Stomach (tissue), 8 donors: ENCODE measurements at regions not wholly inside any gene's neighbourhood (a gene's known extent, or its start where the extent isn't known, plus 50 kb on each side); places are given as distances from the start of the nearest gene placed in this dataset.
A peak's percentile ranks its signal among the peaks of the same experiment; 100 is the strongest.

Experiments
- DNase-seq, 2 donors: peaks; one replicate each; pipeline versions ENCODE4 v3.0.0 to v3.0.0-alpha.2; 2013 to 2019
- H3K27ac ChIP-seq, 5 donors: fragments of 200-600 bp in 4 of 5; sonication (generic) in 4 of 5; one replicate each; pipeline ENCODE4 v1.5.1; 2013 to 2019; ENCODE audit warnings: mild to moderate bottlenecking in 1 of 5, moderate library complexity in 1 of 5
- H3K27me3 ChIP-seq, 3 donors: fragments of 200-600 bp; sonication (generic); one replicate each; pipeline ENCODE4 v1.5.1; 2017 to 2019; ENCODE audit warnings: mixed run types in 1 of 3
- H3K36me3 ChIP-seq, 4 donors: fragments of 200-600 bp; sonication (generic); 1 replicate in 3 of 4; 2 replicates in 1 of 4; pipeline ENCODE4 v1.5.1; 2016 to 2019
- H3K4me1 ChIP-seq, 4 donors: fragments of 200-600 bp; sonication (generic); one replicate each; pipeline ENCODE4 v1.5.1; 2016 to 2019
- H3K4me3 ChIP-seq, 4 donors: fragments of 200-600 bp; sonication (generic) in 3 of 4; one replicate each; pipeline ENCODE4 v1.5.1; 2016 to 2019; ENCODE audit warnings: mild to moderate bottlenecking in 1 of 4
- H3K9me3 ChIP-seq, 4 donors: fragments of 200-600 bp; sonication (generic); one replicate each; pipeline ENCODE4 v1.5.1; 2016 to 2019
- EP300 ChIP-seq: sonication (generic); formaldehyde crosslinking; IDR thresholded peaks from one replicate; pipeline ENCODE4 v1.6.1; 2017; ENCODE audit warnings: antibody characterized with exemption
- POLR2A ChIP-seq, 4 donors: fragments of 450-650 bp; IDR thresholded peaks; one replicate each; pipeline ENCODE4 v1.6.1; 2016; ENCODE audit warnings: antibody characterized with exemption in 4 of 4, control low read depth in 2 of 4, mild to moderate bottlenecking in 1 of 4, moderate library complexity in 1 of 4
- POLR2AphosphoS5 ChIP-seq, 3 donors: sonication (generic); formaldehyde crosslinking; IDR thresholded peaks; one replicate each; pipeline ENCODE4 v1.6.1; 2016; ENCODE audit warnings: antibody characterized with exemption in 3 of 3
- WGBS, 5 donors: extraction: QIAGEN DNeasy Blood & Tissue Kit in 3 of 5; methylation state at CpG; one replicate each; pipeline versions ENCODE4 v1.1.5 to v1.1.7; 2013 to 2018; 5-methylcytosine and 5-hydroxymethylcytosine counted together
- intact Hi-C: fragments of 100-400 bp; cut with DNase I; formaldehyde crosslinking; loops from one replicate; pipeline ENCODE4 v1.15.1; 2023; ENCODE audit warnings: low total_unique reads
- TF ChIP-seq, protein P1 (sequence below), 7 experiments: fragments of 450-650 bp in 4 of 7; fragments of 200-600 bp in 3 of 7; sonication (generic) in 3 of 7; IDR thresholded peaks; one replicate each; pipeline ENCODE4 v1.5.1; 2016 to 2019; ENCODE audit warnings: antibody characterized with exemption in 7 of 7, control low read depth in 2 of 7, mild to moderate bottlenecking in 1 of 7
- donor health status: healthy with polysubstance abuse.
- donor health status: Bipolar disorder and iron deficiency.
- donor health status: healthy.

DNA sequence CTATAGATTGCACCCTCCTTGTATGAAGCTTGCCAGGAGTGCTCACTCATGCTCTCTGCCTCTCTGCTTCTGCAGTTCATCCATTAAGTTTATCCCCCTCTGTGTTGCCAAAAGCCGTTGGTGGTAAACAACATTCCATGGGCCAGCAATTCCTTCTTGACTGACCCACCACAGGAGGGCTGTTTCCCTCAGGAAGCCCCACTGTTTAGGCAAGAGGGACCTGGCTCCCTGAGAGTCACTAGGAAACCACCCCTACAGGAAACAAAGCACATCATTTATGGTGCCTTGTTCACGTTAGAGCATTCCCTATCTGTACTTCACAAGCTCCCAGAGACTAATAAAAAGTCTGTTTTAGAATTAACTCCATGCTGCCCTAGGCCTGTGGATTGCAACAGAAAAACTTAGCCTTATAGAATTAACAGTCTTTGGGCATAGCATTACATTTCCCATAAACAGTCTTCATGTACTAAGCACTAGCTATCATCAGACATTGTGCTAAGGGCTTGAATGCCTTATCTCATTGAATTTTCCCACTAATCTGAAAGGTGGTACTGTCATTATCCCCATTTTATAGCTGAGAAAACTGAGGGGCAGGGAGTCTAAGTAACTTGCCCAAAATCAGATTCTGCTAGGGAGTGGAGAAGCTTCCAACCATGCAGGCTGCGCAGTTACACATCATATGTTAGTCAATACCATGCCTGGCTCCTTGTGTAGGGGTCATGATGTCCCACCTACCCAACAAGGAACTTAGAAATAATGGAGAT is 149.9 kb downstream of the SHQ1 start:
- no peak overlapping the region for H3K27ac ChIP-seq
- intact Hi-C loops = no loop called here
- DNase-seq = peak in 1 of 2 donors; percentile 30
- no peak overlapping the region for H3K4me3 ChIP-seq
- no peaks in the 10 kb centered on the region for H3K9me3 ChIP-seq
- WGBS, 5 donors = 37 to 46% (median 45%) methylated on average over 3 of the region's 3 CpGs
- H3K36me3 ChIP-seq = no peaks in the 10 kb centered on the region
- TF ChIP-seq, protein P1, sequence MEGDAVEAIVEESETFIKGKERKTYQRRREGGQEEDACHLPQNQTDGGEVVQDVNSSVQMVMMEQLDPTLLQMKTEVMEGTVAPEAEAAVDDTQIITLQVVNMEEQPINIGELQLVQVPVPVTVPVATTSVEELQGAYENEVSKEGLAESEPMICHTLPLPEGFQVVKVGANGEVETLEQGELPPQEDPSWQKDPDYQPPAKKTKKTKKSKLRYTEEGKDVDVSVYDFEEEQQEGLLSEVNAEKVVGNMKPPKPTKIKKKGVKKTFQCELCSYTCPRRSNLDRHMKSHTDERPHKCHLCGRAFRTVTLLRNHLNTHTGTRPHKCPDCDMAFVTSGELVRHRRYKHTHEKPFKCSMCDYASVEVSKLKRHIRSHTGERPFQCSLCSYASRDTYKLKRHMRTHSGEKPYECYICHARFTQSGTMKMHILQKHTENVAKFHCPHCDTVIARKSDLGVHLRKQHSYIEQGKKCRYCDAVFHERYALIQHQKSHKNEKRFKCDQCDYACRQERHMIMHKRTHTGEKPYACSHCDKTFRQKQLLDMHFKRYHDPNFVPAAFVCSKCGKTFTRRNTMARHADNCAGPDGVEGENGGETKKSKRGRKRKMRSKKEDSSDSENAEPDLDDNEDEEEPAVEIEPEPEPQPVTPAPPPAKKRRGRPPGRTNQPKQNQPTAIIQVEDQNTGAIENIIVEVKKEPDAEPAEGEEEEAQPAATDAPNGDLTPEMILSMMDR (IDR thresholded peaks at IDR 0.05) = no peak
- TF ChIP-seq POLR2A (IDR thresholded peaks at IDR 0.05) = no peak
- TF ChIP-seq POLR2AphosphoS5 (IDR thresholded peaks at IDR 0.05) = no peak
- TF ChIP-seq EP300 = no peak
- peaks cover 0 to 3% (median 0%) of the 10 kb centered on the region in 3 donors for H3K27me3 ChIP-seq
- H3K4me1 ChIP-seq = no peaks in the 10 kb centered on the region

DNA sequence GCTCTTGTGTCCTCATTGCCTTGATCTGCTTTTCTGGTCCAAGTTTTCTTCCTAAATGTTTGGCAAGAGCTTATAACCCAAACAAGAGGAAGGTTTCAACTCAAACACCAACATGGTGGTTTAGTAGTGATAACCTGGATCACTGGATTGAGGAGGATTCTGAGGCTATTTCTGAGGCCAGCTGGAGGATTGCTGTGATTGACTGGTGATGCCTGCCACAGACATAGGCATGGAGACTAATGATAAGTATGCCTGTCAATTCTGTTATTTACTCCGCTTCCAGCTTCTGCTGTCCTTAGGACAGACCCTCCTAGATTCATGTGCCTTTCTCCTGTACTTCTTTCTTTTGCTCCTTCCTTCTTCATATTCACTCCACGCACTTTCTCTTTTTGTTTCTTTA is 150.5 kb downstream of the SHQ1 start:
- H3K9me3 ChIP-seq = no peaks in the 10 kb centered on the region

DNA sequence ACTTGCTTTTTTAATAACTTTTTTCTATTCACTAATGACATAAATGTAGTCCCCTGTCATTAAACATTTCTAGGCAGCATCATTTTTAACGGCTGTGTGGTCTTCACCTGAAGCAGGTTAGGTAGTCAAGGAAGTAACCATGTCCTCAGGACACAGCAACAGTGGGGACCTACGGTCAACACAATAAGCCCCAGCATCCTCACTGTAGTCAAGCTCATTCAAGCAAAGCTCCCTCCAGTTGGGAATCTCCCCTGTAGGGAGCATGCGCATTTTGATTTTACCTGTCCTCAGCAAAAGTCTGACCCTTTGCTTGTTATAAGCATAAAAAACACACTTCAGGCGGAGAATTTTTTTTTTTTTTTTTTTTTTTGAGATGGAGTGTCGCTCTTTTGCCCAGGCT is 151.4 kb downstream of the SHQ1 start:
- WGBS, 5 donors = 86 to 91% (median 90%) methylated on average over 5 of the region's 5 CpGs
- intact Hi-C loops = no loop called here
- H3K27ac ChIP-seq = no peak overlapping the region

More for the DNA sequence above, 150.5 kb downstream of the SHQ1 start:
- H3K4me3 ChIP-seq = no peak overlapping the region
- H3K4me1 ChIP-seq = no peaks in the 10 kb centered on the region
- intact Hi-C loops = no loop called here
- DNase-seq = no peak
- peaks cover 0 to 3% (median 0%) of the 10 kb centered on the region in 3 donors for H3K27me3 ChIP-seq
- 68 to 83% (median 77%) methylated on average over 2 of the region's 2 CpGs for WGBS, 5 donors
- H3K36me3 ChIP-seq = no peaks in the 10 kb centered on the region
- H3K27ac ChIP-seq = no peak overlapping the region
- TF ChIP-seq POLR2A (IDR thresholded peaks at IDR 0.05) (no peak), EP300 (no peak), POLR2AphosphoS5 (IDR thresholded peaks at IDR 0.05) (no peak)
- TF ChIP-seq, protein P1 (IDR thresholded peaks at IDR 0.05) = no peak

DNA sequence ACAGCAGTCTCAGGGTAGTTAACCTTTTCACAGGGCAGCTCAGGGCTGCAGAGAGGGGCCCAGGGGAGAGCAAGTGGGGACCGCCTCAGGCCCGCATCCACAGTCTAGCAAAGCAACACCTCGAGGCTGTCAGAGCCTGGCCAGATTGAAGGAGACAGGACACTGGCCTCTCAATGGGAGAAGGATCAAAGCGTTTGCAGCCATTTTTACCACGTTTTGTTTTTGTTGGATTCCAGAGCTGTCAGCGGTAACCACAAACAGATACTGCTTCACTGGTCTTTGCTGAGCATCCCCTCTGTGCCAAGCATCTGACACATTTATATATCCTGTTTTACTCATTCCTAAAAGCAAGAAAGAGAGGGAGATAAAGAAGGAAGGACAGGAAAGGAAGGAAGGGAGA is 153.8 kb downstream of the SHQ1 start:
- Histone ChIP-seq H3K4me1 (no peaks in the 10 kb centered on the region), H3K27ac (no peak overlapping the region), H3K9me3 (no peaks in the 10 kb centered on the region), H3K4me3 (no peak overlapping the region), H3K27me3 (no peaks in the 10 kb centered on the region), H3K36me3 (no peaks in the 10 kb centered on the region)
- no peak for DNase-seq
- TF ChIP-seq, protein P1 (IDR thresholded peaks at IDR 0.05) = no peak
- TF ChIP-seq POLR2A (IDR thresholded peaks at IDR 0.05) (no peak), POLR2AphosphoS5 (IDR thresholded peaks at IDR 0.05) (no peak), EP300 (no peak)
- intact Hi-C loops = no loop called here
- WGBS, 5 donors = 70 to 79% (median 75%) methylated on average over 6 of the region's 6 CpGs

More for the DNA sequence above, 151.4 kb downstream of the SHQ1 start:
- no peak overlapping the region for H3K4me3 ChIP-seq
- no peak for DNase-seq
- peaks cover 0 to 3% (median 0%) of the 10 kb centered on the region in 3 donors for H3K27me3 ChIP-seq
- H3K9me3 ChIP-seq = no peaks in the 10 kb centered on the region
- TF ChIP-seq, protein P1 (IDR thresholded peaks at IDR 0.05) = no peak
- no peak for TF ChIP-seq POLR2A (IDR thresholded peaks at IDR 0.05)
- no peak for TF ChIP-seq EP300
- no peak for TF ChIP-seq POLR2AphosphoS5 (IDR thresholded peaks at IDR 0.05)
- no peaks in the 10 kb centered on the region for H3K36me3 ChIP-seq
- H3K4me1 ChIP-seq = no peaks in the 10 kb centered on the region
